ENCODE measurements at regions not wholly inside any gene's neighbourhood (a gene's known extent, or its start where the extent isn't known, plus 50 kb on each side); places are given as distances from the start of the nearest gene placed in this dataset.
A peak's percentile ranks its signal among the peaks of the same experiment; 100 is the strongest.

GRCh38 chr2:204445149-204445548, 100.1 kb upstream of the PARD3B start:
- DNase-seq, result no peak

- DNase-seq, result no peak
Observed at GRCh38 chr2:204447722-204448121, 97.6 kb upstream of the PARD3B start.

GRCh38 chr2:204449977-204450376, 95.3 kb upstream of the PARD3B start:
- no peak for DNase-seq

- no peak for DNase-seq
Observed at GRCh38 chr2:204451766-204452165, 93.5 kb upstream of the PARD3B start.

GRCh38 chr2:204452464-204453023, 92.7 kb upstream of the PARD3B start:
- DNase-seq, result peak; percentile 99

- DNase-seq, result peak; percentile 15
Observed at GRCh38 chr2:204453730-204454167, 91.5 kb upstream of the PARD3B start.

- DNase-seq, result no peak
Observed at GRCh38 chr2:204454672-204455380, 90.4 kb upstream of the PARD3B start.

- DNase-seq, result peak; percentile 87
Observed at GRCh38 chr2:204468746-204469429, 76.4 kb upstream of the PARD3B start.

- DNase-seq, result no peak
Observed at GRCh38 chr2:204470178-204470620, 75.1 kb upstream of the PARD3B start.

GRCh38 chr2:204470621-204471196, 74.6 kb upstream of the PARD3B start:
- DNase-seq, result no peak

GRCh38 chr2:204472375-204472774, 72.9 kb upstream of the PARD3B start:
- no peak for DNase-seq

GRCh38 chr2:204473224-204473623, 72.1 kb upstream of the PARD3B start:
- DNase-seq, result no peak

- DNase-seq, result no peak
Observed at GRCh38 chr2:204475399-204475798, 69.9 kb upstream of the PARD3B start.

- DNase-seq, result no peak
Observed at GRCh38 chr2:204477358-204477950, 67.8 kb upstream of the PARD3B start.

- peak; percentile 72 for DNase-seq
Observed at GRCh38 chr2:204479557-204479956, 65.7 kb upstream of the PARD3B start.

GRCh38 chr2:204480676-204481075, 64.6 kb upstream of the PARD3B start:
- no peak for DNase-seq

GRCh38 chr2:204483608-204484081, 61.6 kb upstream of the PARD3B start:
- DNase-seq, result no peak

GRCh38 chr2:204486321-204486720, 59.0 kb upstream of the PARD3B start:
- DNase-seq, result no peak

GRCh38 chr2:204486805-204487204, 58.5 kb upstream of the PARD3B start:
- peak; percentile 61 for DNase-seq

- DNase-seq, result peak; percentile 75
Observed at GRCh38 chr2:204487447-204488229, 57.6 kb upstream of the PARD3B start.

GRCh38 chr2:204491528-204491927, 53.7 kb upstream of the PARD3B start:
- DNase-seq, result peak; percentile 80

GRCh38 chr2:204492417-204492816, 52.9 kb upstream of the PARD3B start:
- no peak for DNase-seq

All from EL (cell line).